Uterus (tissue), 2 donors: ENCODE measurements at regions not wholly inside any gene's neighbourhood (a gene's known extent, or its start where the extent isn't known, plus 50 kb on each side); places are given as distances from the start of the nearest gene placed in this dataset.

Experiments used
- POLR2A ChIP-seq, 2 donors: fragments of 450-650 bp; IDR thresholded peaks; one replicate each; pipeline ENCODE4 v1.6.1; 2016; ENCODE audit warnings: antibody characterized with exemption in 2 of 2, mild to moderate bottlenecking in 1 of 2, moderate library complexity in 1 of 2
- TF ChIP-seq, protein P1 (sequence below), 4 experiments: fragments of 200-600 bp in 2 of 4; fragments of 450-650 bp in 2 of 4; sonication (generic) in 2 of 4; IDR thresholded peaks; one replicate each; pipeline ENCODE4 v1.5.1; 2016 to 2019; ENCODE audit warnings: antibody characterized with exemption in 4 of 4, mild to moderate bottlenecking in 2 of 4, moderate library complexity in 1 of 4

- TF ChIP-seq, protein P1, sequence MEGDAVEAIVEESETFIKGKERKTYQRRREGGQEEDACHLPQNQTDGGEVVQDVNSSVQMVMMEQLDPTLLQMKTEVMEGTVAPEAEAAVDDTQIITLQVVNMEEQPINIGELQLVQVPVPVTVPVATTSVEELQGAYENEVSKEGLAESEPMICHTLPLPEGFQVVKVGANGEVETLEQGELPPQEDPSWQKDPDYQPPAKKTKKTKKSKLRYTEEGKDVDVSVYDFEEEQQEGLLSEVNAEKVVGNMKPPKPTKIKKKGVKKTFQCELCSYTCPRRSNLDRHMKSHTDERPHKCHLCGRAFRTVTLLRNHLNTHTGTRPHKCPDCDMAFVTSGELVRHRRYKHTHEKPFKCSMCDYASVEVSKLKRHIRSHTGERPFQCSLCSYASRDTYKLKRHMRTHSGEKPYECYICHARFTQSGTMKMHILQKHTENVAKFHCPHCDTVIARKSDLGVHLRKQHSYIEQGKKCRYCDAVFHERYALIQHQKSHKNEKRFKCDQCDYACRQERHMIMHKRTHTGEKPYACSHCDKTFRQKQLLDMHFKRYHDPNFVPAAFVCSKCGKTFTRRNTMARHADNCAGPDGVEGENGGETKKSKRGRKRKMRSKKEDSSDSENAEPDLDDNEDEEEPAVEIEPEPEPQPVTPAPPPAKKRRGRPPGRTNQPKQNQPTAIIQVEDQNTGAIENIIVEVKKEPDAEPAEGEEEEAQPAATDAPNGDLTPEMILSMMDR (IDR thresholded peaks at IDR 0.05), result no peak
- no peak for TF ChIP-seq POLR2A (IDR thresholded peaks at IDR 0.05)
These were observed 2329.5 kb downstream of the MAT2B start for GRCh38 chr5:165834891-165835290.
